SU-DHL-6 (cell line): ENCODE measurements at regions not wholly inside any gene's neighbourhood (a gene's known extent, or its start where the extent isn't known, plus 50 kb on each side); places are given as distances from the start of the nearest gene placed in this dataset.

ENCODE experiments used
- H2AFZ ChIP-seq: fragments of 200-600 bp; sonication (generic); 2 replicates; pipeline ENCODE4 v1.6.1; 2014; ENCODE audit warnings: low read depth, mild to moderate bottlenecking, moderate library complexity, mixed read lengths, antibody characterized with exemption, low read length; ENCODE audit not compliant: severe bottlenecking
- H3F3A ChIP-seq: fragments of 200-600 bp; shearing (Covaris generic); 2 replicates; pipeline ENCODE4 v1.6.0; 2016; ENCODE audit warnings: antibody characterized with exemption, mild to moderate bottlenecking; ENCODE audit not compliant: insufficient read depth
- H3K27ac ChIP-seq: fragments of 200-600 bp; sonication (generic); 2 replicates; pipeline ENCODE4 v1.5.1; 2016; ENCODE audit warnings: low read depth, mild to moderate bottlenecking, low read length, moderate library complexity, mixed read lengths
- H3K27me3 ChIP-seq: fragments of 200-600 bp; sonication (generic), shearing (Covaris generic); 2 replicates; pipeline ENCODE4 v1.6.0; 2014; ENCODE audit warnings: mild to moderate bottlenecking, low read length
- H3K36me3 ChIP-seq: fragments of 200-600 bp; sonication (generic); 2 replicates; pipeline ENCODE4 v1.6.1; 2014; ENCODE audit warnings: mild to moderate bottlenecking, low read length, mixed read lengths
- H3K4me2 ChIP-seq: fragments of 300-600, 200-600 bp; shearing (Covaris generic), sonication (generic); 2 replicates; pipeline ENCODE4 v1.6.0; 2014; ENCODE audit warnings: low read length, low read depth, mild to moderate bottlenecking; ENCODE audit not compliant: poor library complexity, severe bottlenecking
- H3K4me3 ChIP-seq: fragments of 200-600 bp; sonication (generic); 2 replicates; pipeline ENCODE4 v1.5.1; 2014; ENCODE audit warnings: antibody characterized with exemption, low read length, mild to moderate bottlenecking, mixed read lengths; ENCODE audit not compliant: insufficient read depth, poor library complexity, severe bottlenecking
- H3K79me2 ChIP-seq: fragments of 200-600 bp; sonication (generic); 2 replicates; pipeline ENCODE4 v1.6.1; 2014; ENCODE audit warnings: mild to moderate bottlenecking, low read length, moderate library complexity; ENCODE audit not compliant: insufficient read depth
- H3K9ac ChIP-seq: fragments of 200-600 bp; sonication (generic); 2 replicates; pipeline ENCODE4 v1.7.0; 2014; ENCODE audit warnings: mild to moderate bottlenecking, low read length
- H3K9me2 ChIP-seq: fragments of 200-600 bp; sonication (generic); replicated peaks from 2 replicates; pipeline ENCODE4 v1.6.1; 2014; ENCODE audit warnings: low read length; ENCODE audit not compliant: insufficient read depth
- H3K9me3 ChIP-seq: fragments of 200-600 bp; sonication (generic); 2 replicates; pipeline ENCODE4 v1.6.1; 2014; ENCODE audit warnings: low read length, mixed read lengths; ENCODE audit not compliant: insufficient read depth
- H4K20me1 ChIP-seq: fragments of 200-600 bp; sonication (generic); 2 replicates; pipeline ENCODE4 v1.6.1; 2014; ENCODE audit warnings: low read depth, mild to moderate bottlenecking, antibody characterized with exemption, low read length, moderate library complexity, mixed read lengths
- CTCF ChIP-seq: fragments of 200-600 bp; sonication (generic); IDR thresholded peaks from one replicate; pipeline ENCODE4 v1.5.1; 2017; ENCODE audit warnings: antibody characterized with exemption, mild to moderate bottlenecking, low read length, moderate library complexity; ENCODE audit not compliant: insufficient read depth, poor library complexity, severe bottlenecking
- EZH2phosphoT487 ChIP-seq: fragments of 200-600 bp; sonication (generic), shearing (Covaris generic); conservative IDR thresholded peaks from 2 replicates; pipeline ENCODE4 v1.6.1; 2018; ENCODE audit warnings: mild to moderate bottlenecking, antibody characterized with exemption, low read length, moderate library complexity, mixed read lengths

- no peak overlapping the region for H3K27ac ChIP-seq
- TF ChIP-seq EZH2phosphoT487 (no peak), CTCF (no peak)
- no peaks in the 10 kb centered on the region for H3F3A ChIP-seq
- H3K36me3 ChIP-seq = no peaks in the 10 kb centered on the region
- no peak overlapping the region for H3K4me3 ChIP-seq
- H3K9me3 ChIP-seq = no peaks in the 10 kb centered on the region
- no peaks in the 10 kb centered on the region for H4K20me1 ChIP-seq
- H3K27me3 ChIP-seq = no peaks in the 10 kb centered on the region
- no peak overlapping the region for H3K4me2 ChIP-seq
- H2AFZ ChIP-seq = no peak overlapping the region
- H3K9me2 ChIP-seq = no peaks in the 10 kb centered on the region
- H3K79me2 ChIP-seq = no peaks in the 10 kb centered on the region
- no peak overlapping the region for H3K9ac ChIP-seq
These were observed 114.1 kb upstream of the RREB1 start for GRCh38 chr6:6993503-6994237.

GRCh38 chr6:6994796-6995195 is 113.0 kb upstream of the RREB1 start:
- H3K36me3 ChIP-seq = no peaks in the 10 kb centered on the region
- no peak overlapping the region for H3K4me3 ChIP-seq
- H3F3A ChIP-seq = no peaks in the 10 kb centered on the region
- H3K27me3 ChIP-seq = no peaks in the 10 kb centered on the region
- no peak overlapping the region for H3K27ac ChIP-seq
- H3K9me2 ChIP-seq = no peaks in the 10 kb centered on the region
- H4K20me1 ChIP-seq = no peaks in the 10 kb centered on the region
- no peak overlapping the region for H3K9ac ChIP-seq
- no peaks in the 10 kb centered on the region for H3K9me3 ChIP-seq
- no peak overlapping the region for H3K4me2 ChIP-seq
- no peak overlapping the region for H2AFZ ChIP-seq
- no peaks in the 10 kb centered on the region for H3K79me2 ChIP-seq
- no peak for TF ChIP-seq CTCF
- TF ChIP-seq EZH2phosphoT487 = no peak

GRCh38 chr6:6995328-6995727 is 112.4 kb upstream of the RREB1 start:
- Histone ChIP-seq H3K79me2 (no peaks in the 10 kb centered on the region), H3K4me2 (no peak overlapping the region), H3K9me3 (no peaks in the 10 kb centered on the region), H3K27ac (no peak overlapping the region), H3F3A (no peaks in the 10 kb centered on the region), H3K4me3 (no peak overlapping the region), H2AFZ (no peak overlapping the region), H3K27me3 (no peaks in the 10 kb centered on the region), H4K20me1 (no peaks in the 10 kb centered on the region), H3K9me2 (no peaks in the 10 kb centered on the region), H3K36me3 (no peaks in the 10 kb centered on the region), H3K9ac (no peak overlapping the region)
- no peak for TF ChIP-seq EZH2phosphoT487
- TF ChIP-seq CTCF = no peak
